NCI-H526 treated with DMSO at 0.1 percent for 48 hours (cell line): ENCODE measurements at regions not wholly inside any gene's neighbourhood (a gene's known extent, or its start where the extent isn't known, plus 50 kb on each side); places are given as distances from the start of the nearest gene placed in this dataset.
"Not testable (repeated sequence)": the region's sequence is repeated elsewhere in the genome, so short reads cannot be mapped to it uniquely, and the experiment has no call there.

Source experiments
- DNase-seq: peaks from one replicate; lab custom pipeline; 2025; lab: John Stamatoyannopoulos, UW

GRCh38 chr4:122973465-122973864 is 51.1 kb upstream of the NUDT6 start:
- no peak for DNase-seq

GRCh38 chr4:122976111-122976510 is 53.7 kb upstream of the NUDT6 start:
- no peak for DNase-seq

GRCh38 chr4:122977103-122977502 is 54.7 kb upstream of the NUDT6 start:
- DNase-seq: no peak

- DNase-seq: no peak
These were observed 55.7 kb upstream of the NUDT6 start for GRCh38 chr4:122978109-122978508.

- no peak for DNase-seq
These were observed 56.4 kb upstream of the NUDT6 start for GRCh38 chr4:122978789-122979188.

GRCh38 chr4:122980860-122981259 is 58.5 kb upstream of the NUDT6 start:
- DNase-seq: no peak

- DNase-seq: no peak
These were observed 66.3 kb upstream of the NUDT6 start for GRCh38 chr4:122988696-122989095.

GRCh38 chr4:122990891-122991290 is 68.5 kb upstream of the NUDT6 start:
- no peak for DNase-seq

GRCh38 chr4:122992057-122992456 is 69.7 kb upstream of the NUDT6 start:
- DNase-seq: no peak

- no peak for DNase-seq
These were observed 70.2 kb upstream of the NUDT6 start for GRCh38 chr4:122992641-122993040.

- DNase-seq: no peak
These were observed 74.0 kb upstream of the NUDT6 start for GRCh38 chr4:122996350-122996749.

GRCh38 chr4:122997463-122998101 is 75.2 kb upstream of the NUDT6 start:
- no peak for DNase-seq

- not testable (repeated sequence) for DNase-seq
These were observed 81.7 kb upstream of the NUDT6 start for GRCh38 chr4:123004079-123004478.

- DNase-seq: not testable (repeated sequence)
These were observed 82.7 kb upstream of the NUDT6 start for GRCh38 chr4:123005126-123005525.

GRCh38 chr4:123007679-123008078 is 85.3 kb upstream of the NUDT6 start:
- DNase-seq: no peak

- DNase-seq: not testable (repeated sequence)
These were observed 90.0 kb upstream of the NUDT6 start for GRCh38 chr4:123012416-123012815.

- DNase-seq: no peak
These were observed 91.6 kb upstream of the NUDT6 start for GRCh38 chr4:123014038-123014437.

- no peak for DNase-seq
These were observed 94.7 kb upstream of the NUDT6 start for GRCh38 chr4:123017078-123017477.

- no peak for DNase-seq
These were observed 95.4 kb upstream of the NUDT6 start for GRCh38 chr4:123017636-123018395.

- DNase-seq: no peak
These were observed 96.0 kb upstream of the NUDT6 start for GRCh38 chr4:123018396-123018775.

GRCh38 chr4:123020285-123020684 is 97.9 kb upstream of the NUDT6 start:
- DNase-seq: no peak

GRCh38 chr4:123023647-123024046 is 101.2 kb upstream of the NUDT6 start:
- no peak for DNase-seq

- no peak for DNase-seq
These were observed 102.3 kb upstream of the NUDT6 start for GRCh38 chr4:123024710-123025109.

GRCh38 chr4:123025398-123025797 is 103.0 kb upstream of the NUDT6 start:
- no peak for DNase-seq
